Tibial nerve (tissue), 4 donors: ENCODE measurements at regions not wholly inside any gene's neighbourhood (a gene's known extent, or its start where the extent isn't known, plus 50 kb on each side); places are given as distances from the start of the nearest gene placed in this dataset.

ENCODE experiments used
- DNase-seq, 2 donors: peaks; one replicate each; pipeline ENCODE4 v3.0.0-alpha.2; 2019; ENCODE audit warnings: low spot score in 2 of 2
- H3K27ac ChIP-seq, 4 donors: fragments of 200-600 bp; sonication (generic) in 3 of 4; one replicate each; pipeline ENCODE4 v1.5.1; 2017 to 2019; ENCODE audit warnings: mild to moderate bottlenecking in 1 of 4
- H3K27me3 ChIP-seq, 2 donors: fragments of 200-600 bp; sonication (generic) in 1 of 2; one replicate each; pipeline versions ENCODE4 v1.5.1 to v1.6.0; 2017 to 2019
- H3K36me3 ChIP-seq, 3 donors: fragments of 200-600 bp; sonication (generic); one replicate each; pipeline ENCODE4 v1.5.1; 2018 to 2019
- H3K4me1 ChIP-seq, 4 donors: fragments of 200-600 bp; sonication (generic) in 3 of 4; one replicate each; pipeline ENCODE4 v1.5.1; 2017 to 2019
- H3K4me3 ChIP-seq, 4 donors: fragments of 200-600 bp; sonication (generic) in 3 of 4; one replicate each; pipeline ENCODE4 v1.5.1; 2017 to 2019; ENCODE audit warnings: mild to moderate bottlenecking in 1 of 4, moderate library complexity in 1 of 4
- H3K9me3 ChIP-seq, 4 donors: fragments of 200-600 bp; sonication (generic) in 3 of 4; one replicate each; pipeline ENCODE4 v1.5.1; 2017 to 2019
- EP300 ChIP-seq, 2 donors: sonication (generic); formaldehyde crosslinking; IDR thresholded peaks; one replicate each; pipeline ENCODE4 v1.6.1; 2017; ENCODE audit warnings: antibody characterized with exemption in 2 of 2, mild to moderate bottlenecking in 1 of 2
- POLR2A ChIP-seq, 2 donors: fragments of 450-650 bp; IDR thresholded peaks; one replicate each; pipeline ENCODE4 v1.6.1; 2017; ENCODE audit warnings: antibody characterized with exemption in 2 of 2, mild to moderate bottlenecking in 2 of 2, moderate library complexity in 2 of 2
- WGBS, 2 donors: methylation state at CpG; one replicate each; pipeline ENCODE4 v1.1.5; 2018; 5-methylcytosine and 5-hydroxymethylcytosine counted together
- TF ChIP-seq, protein P1 (sequence below), 5 experiments: fragments of 200-600 bp in 3 of 5; fragments of 450-650 bp in 2 of 5; sonication (generic) in 3 of 5; IDR thresholded peaks; one replicate each; pipeline ENCODE4 v1.5.1; 2016 to 2019; ENCODE audit warnings: antibody characterized with exemption in 5 of 5, mild to moderate bottlenecking in 3 of 5, moderate library complexity in 2 of 5

DNA sequence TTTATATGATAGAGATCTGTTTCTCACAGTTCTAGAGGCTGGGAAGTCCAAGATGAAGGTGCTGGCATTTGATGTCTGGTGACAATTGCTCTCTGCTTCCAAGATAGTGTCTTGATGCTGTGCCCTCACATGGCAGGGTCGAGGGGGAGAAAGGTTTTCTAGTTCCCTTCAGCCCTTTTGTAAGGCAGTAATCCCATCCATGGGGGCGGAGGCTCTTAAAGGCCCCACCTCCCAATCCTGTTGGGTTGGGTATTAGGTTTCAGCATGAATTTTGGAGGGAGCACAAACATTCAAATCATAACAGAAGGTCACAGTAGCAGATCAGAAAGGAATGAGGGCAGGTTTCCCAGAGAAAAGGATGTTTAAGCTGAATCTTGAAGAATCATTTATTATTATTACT, 601.7 kb upstream of the ZNF717 start:
- DNase-seq = no peak
- Histone ChIP-seq H3K36me3 (no peaks in the 10 kb centered on the region), H3K27ac (no peak overlapping the region), H3K4me3 (no peak overlapping the region), H3K4me1 (no peaks in the 10 kb centered on the region), H3K9me3 (peaks cover 0 to 7% (median 0%) of the 10 kb centered on the region in 4 donors), H3K27me3 (no peaks in the 10 kb centered on the region)
- WGBS, 2 donors = 51 to 68% methylated on average over 2 of the region's 2 CpGs
- no peak for TF ChIP-seq EP300 (IDR thresholded peaks at IDR 0.05)
- TF ChIP-seq, protein P1, sequence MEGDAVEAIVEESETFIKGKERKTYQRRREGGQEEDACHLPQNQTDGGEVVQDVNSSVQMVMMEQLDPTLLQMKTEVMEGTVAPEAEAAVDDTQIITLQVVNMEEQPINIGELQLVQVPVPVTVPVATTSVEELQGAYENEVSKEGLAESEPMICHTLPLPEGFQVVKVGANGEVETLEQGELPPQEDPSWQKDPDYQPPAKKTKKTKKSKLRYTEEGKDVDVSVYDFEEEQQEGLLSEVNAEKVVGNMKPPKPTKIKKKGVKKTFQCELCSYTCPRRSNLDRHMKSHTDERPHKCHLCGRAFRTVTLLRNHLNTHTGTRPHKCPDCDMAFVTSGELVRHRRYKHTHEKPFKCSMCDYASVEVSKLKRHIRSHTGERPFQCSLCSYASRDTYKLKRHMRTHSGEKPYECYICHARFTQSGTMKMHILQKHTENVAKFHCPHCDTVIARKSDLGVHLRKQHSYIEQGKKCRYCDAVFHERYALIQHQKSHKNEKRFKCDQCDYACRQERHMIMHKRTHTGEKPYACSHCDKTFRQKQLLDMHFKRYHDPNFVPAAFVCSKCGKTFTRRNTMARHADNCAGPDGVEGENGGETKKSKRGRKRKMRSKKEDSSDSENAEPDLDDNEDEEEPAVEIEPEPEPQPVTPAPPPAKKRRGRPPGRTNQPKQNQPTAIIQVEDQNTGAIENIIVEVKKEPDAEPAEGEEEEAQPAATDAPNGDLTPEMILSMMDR (IDR thresholded peaks at IDR 0.05) = no peak
- TF ChIP-seq POLR2A (IDR thresholded peaks at IDR 0.05) = no peak

DNA sequence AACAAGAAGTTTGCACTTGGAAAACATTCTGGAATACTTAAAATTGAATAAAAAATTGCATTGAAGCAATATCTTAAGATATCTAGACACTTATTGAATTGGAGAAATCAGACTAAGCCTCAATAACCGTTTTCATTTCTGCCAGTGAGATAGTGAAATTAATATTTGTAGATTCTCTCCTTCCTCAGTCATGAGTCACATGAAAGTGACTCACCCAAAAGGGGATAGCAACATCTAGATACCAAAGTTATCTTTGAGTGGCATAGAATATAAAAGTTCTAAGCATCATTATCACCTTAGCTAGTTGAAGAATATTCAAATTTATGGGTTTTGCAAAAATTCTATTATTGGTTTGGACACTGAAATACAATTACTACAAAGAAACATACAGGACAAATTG, 614.8 kb upstream of the ZNF717 start:
- Histone ChIP-seq H3K4me1 (no peaks in the 10 kb centered on the region), H3K4me3 (no peak overlapping the region), H3K27ac (no peak overlapping the region), H3K36me3 (no peaks in the 10 kb centered on the region), H3K27me3 (no peaks in the 10 kb centered on the region), H3K9me3 (no peaks in the 10 kb centered on the region)
- DNase-seq = no peak
- 54 to 57% methylated on average over 1 of the region's 1 CpG for WGBS, 2 donors
- TF ChIP-seq, protein P1 (IDR thresholded peaks at IDR 0.05) = no peak
- TF ChIP-seq EP300 (IDR thresholded peaks at IDR 0.05) (no peak), POLR2A (IDR thresholded peaks at IDR 0.05) (no peak)

DNA sequence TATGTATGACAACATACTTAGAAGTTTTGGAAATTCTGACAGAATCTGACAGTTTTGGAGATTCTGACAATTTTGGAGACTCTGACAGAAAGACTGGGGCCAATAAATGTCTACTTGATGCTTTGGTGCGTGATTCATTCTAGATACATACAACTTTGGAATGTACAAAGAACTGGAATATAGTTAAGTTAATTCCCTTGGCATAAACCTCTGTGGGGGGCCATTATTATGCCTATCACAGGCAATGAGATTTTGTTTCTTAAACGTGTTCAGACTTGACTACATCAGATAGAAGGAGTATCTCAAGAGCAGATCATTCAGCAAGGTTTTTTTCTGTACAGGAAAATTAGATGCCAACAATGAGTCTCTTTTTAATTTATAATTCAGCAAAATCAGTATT, 617.6 kb upstream of the ZNF717 start:
- Histone ChIP-seq H3K4me1 (no peaks in the 10 kb centered on the region), H3K27ac (no peak overlapping the region), H3K9me3 (no peaks in the 10 kb centered on the region), H3K27me3 (no peaks in the 10 kb centered on the region), H3K36me3 (no peaks in the 10 kb centered on the region), H3K4me3 (no peak overlapping the region)
- DNase-seq = no peak
- 56 to 60% methylated on average over 2 of the region's 2 CpGs for WGBS, 2 donors
- TF ChIP-seq, protein P1 (IDR thresholded peaks at IDR 0.05) = no peak
- no peak for TF ChIP-seq EP300 (IDR thresholded peaks at IDR 0.05)
- no peak for TF ChIP-seq POLR2A (IDR thresholded peaks at IDR 0.05)

DNA sequence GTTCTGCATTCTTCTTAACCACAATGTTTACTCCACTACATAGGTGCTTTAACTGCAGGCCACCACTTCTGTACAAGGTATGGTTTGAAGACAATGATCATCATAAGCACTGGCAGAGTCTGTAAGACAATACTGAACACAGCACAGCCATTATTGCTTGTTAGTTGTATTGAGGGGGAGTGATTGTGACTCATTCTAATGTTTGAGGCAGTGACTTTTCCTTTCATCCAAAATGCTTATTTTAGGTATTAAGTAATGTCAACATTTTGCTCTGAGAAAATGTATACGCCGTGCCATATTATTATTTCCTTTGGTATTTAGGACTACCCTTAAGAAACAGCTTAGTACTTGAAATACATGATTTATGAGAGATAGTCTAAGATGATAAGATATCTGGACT, 618.2 kb upstream of the ZNF717 start:
- Histone ChIP-seq H3K4me3 (no peak overlapping the region), H3K36me3 (no peaks in the 10 kb centered on the region), H3K4me1 (no peaks in the 10 kb centered on the region), H3K9me3 (no peaks in the 10 kb centered on the region), H3K27ac (no peak overlapping the region), H3K27me3 (no peaks in the 10 kb centered on the region)
- no peak for TF ChIP-seq EP300 (IDR thresholded peaks at IDR 0.05)
- no peak for TF ChIP-seq POLR2A (IDR thresholded peaks at IDR 0.05)
- TF ChIP-seq, protein P1 (IDR thresholded peaks at IDR 0.05) = no peak
- WGBS, 2 donors = 73 to 83% methylated on average over 2 of the region's 2 CpGs
- no peak for DNase-seq

DNA sequence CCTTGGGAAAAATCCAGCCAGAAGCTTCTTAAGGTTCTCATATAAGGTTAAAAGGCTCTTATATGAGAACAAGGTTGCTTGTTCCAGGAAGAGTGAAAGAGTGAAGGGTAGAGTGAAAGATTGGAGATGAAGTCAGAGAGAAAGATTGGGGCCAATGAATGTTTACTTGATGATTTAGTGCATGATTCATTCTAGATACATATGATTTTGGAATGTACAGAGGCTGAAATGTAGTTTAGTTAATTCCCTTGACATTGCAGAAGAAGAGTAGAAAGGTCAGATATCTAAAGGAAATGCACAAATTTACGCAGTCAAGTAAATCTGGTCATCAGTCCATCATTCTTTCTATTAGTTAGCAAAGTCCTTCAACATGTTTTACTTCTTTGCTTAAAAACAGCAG, 619.8 kb upstream of the ZNF717 start:
- WGBS, 2 donors = 85 to 95% methylated on average over 1 of the region's 1 CpG
- H3K9me3 ChIP-seq = no peaks in the 10 kb centered on the region
- H3K27ac ChIP-seq = no peak overlapping the region
- no peaks in the 10 kb centered on the region for H3K36me3 ChIP-seq
- TF ChIP-seq, protein P1 (IDR thresholded peaks at IDR 0.05) = no peak
- H3K4me3 ChIP-seq = no peak overlapping the region
- H3K4me1 ChIP-seq = no peaks in the 10 kb centered on the region
- no peaks in the 10 kb centered on the region for H3K27me3 ChIP-seq
- no peak for DNase-seq
